Keratinocyte (primary cell): ENCODE measurements at regions not wholly inside any gene's neighbourhood (a gene's known extent, or its start where the extent isn't known, plus 50 kb on each side); places are given as distances from the start of the nearest gene placed in this dataset.

ENCODE experiments used
- DNase-seq: peaks from one replicate; pipeline ENCODE4 v3.0.0-alpha.2; 2011; ENCODE audit warnings: low read depth, missing footprints, low spot score
- FAIRE-seq: peaks from 2 replicates; lab custom pipeline; 2011; peaks lifted over from hg19 to GRCh38; lab: Jason Lieb, UNC
- H2AFZ ChIP-seq: 2 replicates; pipeline ENCODE4 v1.6.0; 2012; ENCODE audit warnings: low read length, control low read depth, inconsistent platforms; ENCODE audit not compliant: control insufficient read depth
- H3K27ac ChIP-seq: 2 replicates; pipeline ENCODE4 v1.5.1; 2011; ENCODE audit warnings: low read length; ENCODE audit not compliant: control insufficient read depth, insufficient read depth
- H3K27me3 ChIP-seq: 3 replicates; pipeline ENCODE4 v1.6.0; 2011; ENCODE audit warnings: low read length; ENCODE audit not compliant: control insufficient read depth, insufficient read depth; ENCODE audit errors: extremely low read depth
- H3K36me3 ChIP-seq, 2 experiments: 2 replicates in 1 of 2; 3 replicates in 1 of 2; pipeline ENCODE4 v1.5.1; 2011; ENCODE audit warnings: low read length in 2 of 2, mild to moderate bottlenecking in 1 of 2; ENCODE audit not compliant: control insufficient read depth in 2 of 2, insufficient read depth in 2 of 2; ENCODE audit errors: extremely low read depth in 1 of 2
- H3K4me1 ChIP-seq: 3 replicates; pipeline ENCODE4 v1.5.1; 2011; ENCODE audit warnings: low read length; ENCODE audit not compliant: control insufficient read depth, insufficient read depth; ENCODE audit errors: extremely low read depth
- H3K4me2 ChIP-seq: 3 replicates; pipeline ENCODE4 v1.6.0; 2011; ENCODE audit warnings: low read depth, low read length; ENCODE audit not compliant: control insufficient read depth, insufficient read depth; ENCODE audit errors: extremely low read depth
- H3K4me3 ChIP-seq, 3 experiments: fragments of 200-600 bp in 1 of 3; sonication (generic) in 1 of 3; 2 replicates in 2 of 3; 3 replicates in 1 of 3; pipeline ENCODE4 v1.5.1; 2011 to 2016; ENCODE audit warnings: low read length in 3 of 3, mild to moderate bottlenecking in 3 of 3, control low read depth in 2 of 3, inconsistent platforms in 1 of 3, low read depth in 1 of 3, mixed read lengths in 1 of 3, mixed run types in 1 of 3, moderate library complexity in 1 of 3; ENCODE audit not compliant: control insufficient read depth in 2 of 3, insufficient read depth in 2 of 3; ENCODE audit errors: extremely low read depth in 1 of 3
- H3K79me2 ChIP-seq: 2 replicates; pipeline ENCODE4 v1.6.0; 2012; ENCODE audit warnings: low read length; ENCODE audit not compliant: control insufficient read depth, insufficient read depth
- H3K9ac ChIP-seq: 3 replicates; pipeline ENCODE4 v1.6.0; 2011; ENCODE audit warnings: low read length; ENCODE audit not compliant: control insufficient read depth, insufficient read depth; ENCODE audit errors: extremely low read depth
- H3K9me1 ChIP-seq: 3 replicates; pipeline ENCODE4 v1.6.0; 2011; ENCODE audit warnings: low read length; ENCODE audit not compliant: control insufficient read depth, insufficient read depth; ENCODE audit errors: extremely low read depth
- H3K9me3 ChIP-seq: 2 replicates; pipeline ENCODE4 v1.5.1; 2012; ENCODE audit warnings: low read depth, low read length; ENCODE audit not compliant: control insufficient read depth
- H4K20me1 ChIP-seq: 3 replicates; pipeline ENCODE4 v1.6.0; 2011; ENCODE audit warnings: low read length; ENCODE audit not compliant: control insufficient read depth, insufficient read depth; ENCODE audit errors: extremely low read depth
- CTCF ChIP-seq, 3 experiments: IDR thresholded peaks in 1 of 3; conservative IDR thresholded peaks in 1 of 3; optimal IDR thresholded peaks in 1 of 3; 2 replicates in 2 of 3; 3 replicates in 1 of 3; pipeline versions ENCODE3 to v1.5.1; 2011; ENCODE audit warnings: low read length in 3 of 3, mild to moderate bottlenecking in 3 of 3, moderate library complexity in 2 of 3, control low read depth in 1 of 3, inconsistent platforms in 1 of 3; ENCODE audit not compliant: insufficient read depth in 2 of 3; ENCODE audit errors: extremely low read depth in 1 of 3
- EZH2 ChIP-seq: IDR thresholded peaks from one replicate; pipeline ENCODE4 v1.6.1; 2012; ENCODE audit warnings: inconsistent platforms, mild to moderate bottlenecking, low read length, moderate library complexity
- dilution Hi-C: fragments of 300-500 bp; cut with MboI; formaldehyde crosslinking; loops from one replicate; pipeline ENCODE4 v1.7.0; 2020; ENCODE audit warnings: low sequenced_read_pairs; ENCODE audit not compliant: extremely low pct_ligation_motif_present

- H3K4me2 ChIP-seq = no peak overlapping the region
- H3K4me3 ChIP-seq = no peak overlapping the region
- no peaks in the 10 kb centered on the region for H3K27me3 ChIP-seq
- H3K79me2 ChIP-seq = no peaks in the 10 kb centered on the region
- no peaks in the 10 kb centered on the region for H4K20me1 ChIP-seq
- H2AFZ ChIP-seq = no peak overlapping the region
- peaks cover 2% of the 10 kb centered on the region for H3K9me3 ChIP-seq
- H3K9ac ChIP-seq = no peak overlapping the region
- no peak for TF ChIP-seq EZH2
- no peak for TF ChIP-seq CTCF (optimal IDR thresholded peaks at IDR 0.05 in 1 of 3, IDR thresholded peaks at IDR 0.05 in 1 of 3, conservative IDR thresholded peaks at IDR 0.05 in 1 of 3; ENCODE audit: extremely low read depth in 1 of 3, insufficient read depth in 2 of 3, low read length in 3 of 3)
- dilution Hi-C loops = no loop called here
- FAIRE-seq (no peak), DNase-seq (no peak)
- H3K36me3 ChIP-seq = no peaks in the 10 kb centered on the region
- H3K27ac ChIP-seq = no peak overlapping the region
- no peaks in the 10 kb centered on the region for H3K4me1 ChIP-seq
- no peaks in the 10 kb centered on the region for H3K9me1 ChIP-seq
These were observed 471.5 kb downstream of the TSHZ3 start for GRCh38 chr19:30877661-30878113.

- Histone ChIP-seq H3K79me2 (no peaks in the 10 kb centered on the region), H3K9me1 (no peaks in the 10 kb centered on the region), H3K27ac (no peak overlapping the region), H3K4me1 (no peaks in the 10 kb centered on the region), H3K27me3 (no peaks in the 10 kb centered on the region), H3K4me2 (no peak overlapping the region), H3K9ac (no peak overlapping the region), H3K36me3 (no peaks in the 10 kb centered on the region), H3K4me3 (no peak overlapping the region), H3K9me3 (no peaks in the 10 kb centered on the region), H4K20me1 (no peaks in the 10 kb centered on the region), H2AFZ (no peak overlapping the region)
- no peak for FAIRE-seq
- no peak for DNase-seq
- dilution Hi-C loops = no loop called here
- TF ChIP-seq EZH2 = no peak
- no peak for TF ChIP-seq CTCF (optimal IDR thresholded peaks at IDR 0.05 in 1 of 3, IDR thresholded peaks at IDR 0.05 in 1 of 3, conservative IDR thresholded peaks at IDR 0.05 in 1 of 3; ENCODE audit: extremely low read depth in 1 of 3, insufficient read depth in 2 of 3, low read length in 3 of 3)
These were observed 475.5 kb downstream of the TSHZ3 start for GRCh38 chr19:30873691-30874090.
